Activated CD8-positive, alpha-beta memory T cell treated with anti-CD3 and anti-CD28 coated beads, Interleukin-2, amount 50 U/mL, for 1 hour (primary cell): ENCODE measurements at regions not wholly inside any gene's neighbourhood (a gene's known extent, or its start where the extent isn't known, plus 50 kb on each side); places are given as distances from the start of the nearest gene placed in this dataset.
"Not testable (repeated sequence)": the region's sequence is repeated elsewhere in the genome, so short reads cannot be mapped to it uniquely, and the experiment has no call there.

Experiments used
- DNase-seq: peaks from one replicate; pipeline ENCODE4 v3.0.0-alpha.2; 2020; ENCODE audit errors: extremely low read depth

GRCh38 chr13:50527188-50527587 lies 316.3 kb downstream of the DLEU7 start:
- no peak for DNase-seq

- DNase-seq: no peak
Observed at GRCh38 chr13:50527612-50528509, 315.6 kb downstream of the DLEU7 start.

- DNase-seq: no peak
Observed at GRCh38 chr13:50529154-50529882, 314.2 kb downstream of the DLEU7 start.

- DNase-seq: no peak
Observed at GRCh38 chr13:50531917-50532899, 311.3 kb downstream of the DLEU7 start.

- no peak for DNase-seq
Observed at GRCh38 chr13:50535050-50535449, 308.4 kb downstream of the DLEU7 start.

GRCh38 chr13:50537029-50537428 lies 306.5 kb downstream of the DLEU7 start:
- no peak for DNase-seq

- no peak for DNase-seq
Observed at GRCh38 chr13:50539791-50540530, 303.5 kb downstream of the DLEU7 start.

- DNase-seq: no peak
Observed at GRCh38 chr13:50543141-50543540, 300.4 kb downstream of the DLEU7 start.

- DNase-seq: no peak
Observed at GRCh38 chr13:50543782-50544181, 299.7 kb downstream of the DLEU7 start.

- no peak for DNase-seq
Observed at GRCh38 chr13:50544211-50544610, 299.3 kb downstream of the DLEU7 start.

- DNase-seq: not testable (repeated sequence)
Observed at GRCh38 chr13:50547175-50547574, 296.3 kb downstream of the DLEU7 start.

- no peak for DNase-seq
Observed at GRCh38 chr13:50548586-50548985, 294.9 kb downstream of the DLEU7 start.

GRCh38 chr13:50549221-50549942 lies 294.1 kb downstream of the DLEU7 start:
- no peak for DNase-seq

GRCh38 chr13:50550151-50550550 lies 293.3 kb downstream of the DLEU7 start:
- no peak for DNase-seq

- DNase-seq: no peak
Observed at GRCh38 chr13:50552424-50552966, 291.0 kb downstream of the DLEU7 start.

- DNase-seq: no peak
Observed at GRCh38 chr13:50561739-50562138, 281.8 kb downstream of the DLEU7 start.

GRCh38 chr13:50566646-50567045 lies 276.8 kb downstream of the DLEU7 start:
- DNase-seq: no peak

- DNase-seq: no peak
Observed at GRCh38 chr13:50572129-50572528, 271.4 kb downstream of the DLEU7 start.

- no peak for DNase-seq
Observed at GRCh38 chr13:50573066-50573465, 270.4 kb downstream of the DLEU7 start.

GRCh38 chr13:50574731-50575130 lies 268.8 kb downstream of the DLEU7 start:
- no peak for DNase-seq
